Endothelial cell of umbilical vein (primary cell): ENCODE measurements at regions not wholly inside any gene's neighbourhood (a gene's known extent, or its start where the extent isn't known, plus 50 kb on each side); places are given as distances from the start of the nearest gene placed in this dataset.

Experiments
- CTCF ChIP-seq, 2 donors: IDR thresholded peaks; 1 replicate in 1 of 2; 2 replicates in 1 of 2; pipeline ENCODE4 v1.5.1; 2011; ENCODE audit warnings: low read length in 2 of 2, mild to moderate bottlenecking in 2 of 2, moderate library complexity in 2 of 2, control low read depth in 1 of 2, inconsistent platforms in 1 of 2, low read depth in 1 of 2; ENCODE audit not compliant: insufficient read depth in 1 of 2; ENCODE audit errors: extremely low read depth in 1 of 2
- EZH2 ChIP-seq: IDR thresholded peaks from 2 replicates; pipeline ENCODE4 v1.6.1; 2012; ENCODE audit warnings: borderline replicate concordance, low read depth, mild to moderate bottlenecking, moderate library complexity, low read length, inconsistent platforms; ENCODE audit not compliant: severe bottlenecking
- FOS ChIP-seq: IDR thresholded peaks from 2 replicates; pipeline ENCODE4 v1.6.1; 2011; ENCODE audit warnings: mild to moderate bottlenecking, low read length, moderate library complexity, borderline replicate concordance; ENCODE audit not compliant: insufficient read depth
- GATA2 ChIP-seq: IDR thresholded peaks from 2 replicates; pipeline ENCODE4 v1.7.0; 2011; ENCODE audit warnings: low read depth, mild to moderate bottlenecking, moderate library complexity, mixed read lengths, low read length; ENCODE audit not compliant: insufficient read length, insufficient read depth
- JUN ChIP-seq: IDR thresholded peaks from 2 replicates; pipeline ENCODE4 v1.6.1; 2011; ENCODE audit warnings: borderline replicate concordance, low read depth; ENCODE audit not compliant: insufficient read length, insufficient read depth
- MAX ChIP-seq: IDR thresholded peaks from 2 replicates; pipeline ENCODE4 v1.6.1; 2011; ENCODE audit not compliant: insufficient read depth, insufficient read length
- MYC ChIP-seq: IDR thresholded peaks from one replicate; pipeline ENCODE4 v1.6.1; 2011; ENCODE audit warnings: mild to moderate bottlenecking, low read depth, low read length
- POLR2A ChIP-seq: IDR thresholded peaks from 2 replicates; pipeline ENCODE4 v1.6.1; 2012; ENCODE audit warnings: low read depth, mild to moderate bottlenecking, control low read depth, low read length
- POLR2AphosphoS5 ChIP-seq: IDR thresholded peaks from 2 replicates; pipeline ENCODE4 v1.6.1; 2012; ENCODE audit warnings: low read depth, mild to moderate bottlenecking, control low read depth, low read length, moderate library complexity; ENCODE audit not compliant: insufficient read depth

GRCh38 chr2:176963568-176964287, 248.9 kb upstream of the HNRNPA3 start:
- TF ChIP-seq CTCF (IDR thresholded peaks at IDR 0.05; ENCODE audit: extremely low read depth in 1 of 2, insufficient read depth in 1 of 2, low read depth in 1 of 2, low read length in 2 of 2) (no peak), POLR2A (no peak), JUN (no peak), MAX (no peak), MYC (no peak), POLR2AphosphoS5 (no peak), EZH2 (no peak), FOS (no peak), GATA2 (no peak)
